Stimulated activated CD8-positive, alpha-beta memory T cell treated with anti-CD3 and anti-CD28 coated beads, Interleukin-2, amount 100 ng/mL, for 48 hours (primary cell): ENCODE measurements at regions not wholly inside any gene's neighbourhood (a gene's known extent, or its start where the extent isn't known, plus 50 kb on each side); places are given as distances from the start of the nearest gene placed in this dataset.

Experiments
- DNase-seq, 2 donors: peaks; one replicate each; pipeline ENCODE4 v3.0.0-alpha.2; 2020; ENCODE audit warnings: low read depth in 2 of 2

- DNase-seq = no peak
Measured at GRCh38 chr13:110097013-110097412, 209.9 kb downstream of the COL4A1 start.

GRCh38 chr13:110092831-110093247 lies 214.1 kb downstream of the COL4A1 start:
- DNase-seq = no peak

GRCh38 chr13:110089815-110090214 lies 217.1 kb downstream of the COL4A1 start:
- DNase-seq = no peak

GRCh38 chr13:110089100-110089499 lies 217.9 kb downstream of the COL4A1 start:
- no peak for DNase-seq

- no peak for DNase-seq
Measured at GRCh38 chr13:110073982-110074381, 233.0 kb downstream of the COL4A1 start.

GRCh38 chr13:110070511-110071120 lies 236.3 kb downstream of the COL4A1 start:
- no peak for DNase-seq

- no peak for DNase-seq
Measured at GRCh38 chr13:110070046-110070445, 236.9 kb downstream of the COL4A1 start.

GRCh38 chr13:110068176-110068473 lies 238.8 kb downstream of the COL4A1 start:
- no peak for DNase-seq

GRCh38 chr13:110067355-110068175 lies 239.4 kb downstream of the COL4A1 start:
- no peak for DNase-seq

GRCh38 chr13:110065780-110066179 lies 241.2 kb downstream of the COL4A1 start:
- no peak for DNase-seq

GRCh38 chr13:110063490-110064421 lies 243.2 kb downstream of the COL4A1 start:
- no peak for DNase-seq

- DNase-seq = no peak
Measured at GRCh38 chr13:110062777-110063442, 244.0 kb downstream of the COL4A1 start.

GRCh38 chr13:110062077-110062776 lies 244.7 kb downstream of the COL4A1 start:
- DNase-seq = no peak

- no peak for DNase-seq
Measured at GRCh38 chr13:110061270-110061669, 245.7 kb downstream of the COL4A1 start.

GRCh38 chr13:110057052-110057451 lies 249.9 kb downstream of the COL4A1 start:
- DNase-seq = no peak

GRCh38 chr13:110056640-110057039 lies 250.3 kb downstream of the COL4A1 start:
- DNase-seq = no peak

GRCh38 chr13:110055089-110055488 lies 251.9 kb downstream of the COL4A1 start:
- DNase-seq = no peak

- no peak for DNase-seq
Measured at GRCh38 chr13:110054041-110054440, 252.9 kb downstream of the COL4A1 start.

- no peak for DNase-seq
Measured at GRCh38 chr13:110047496-110047895, 259.5 kb downstream of the COL4A1 start.

GRCh38 chr13:110046811-110047210 lies 260.1 kb downstream of the COL4A1 start:
- no peak for DNase-seq

GRCh38 chr13:110045919-110046318 lies 259.5 kb upstream of the IRS2 start:
- DNase-seq = no peak
